ENCODE measurements at regions not wholly inside any gene's neighbourhood (a gene's known extent, or its start where the extent isn't known, plus 50 kb on each side); places are given as distances from the start of the nearest gene placed in this dataset.

GRCh38 chr13:27007166-27007565 is 164.4 kb downstream of the USP12 start (continued):
- no peak for TF ChIP-seq NEUROD1 (IDR thresholded peaks at IDR 0.05; ENCODE audit: borderline replicate concordance, low read depth, low read length, partially characterized antibody)
- TF ChIP-seq MEF2A (IDR thresholded peaks at IDR 0.05; ENCODE audit: control insufficient read depth, low read depth, low read length), result no peak
- no peak for TF ChIP-seq ZNF695 (CRISPR knock-in tag; IDR thresholded peaks at IDR 0.05)
- no peak for TF ChIP-seq TCF7 (IDR thresholded peaks at IDR 0.05; ENCODE audit: borderline replicate concordance)
- no peak for TF ChIP-seq NUFIP1 (IDR thresholded peaks at IDR 0.05; ENCODE audit: partially characterized antibody)
- TF ChIP-seq ESRRB (CRISPR knock-in tag; IDR thresholded peaks at IDR 0.05; ENCODE audit: borderline replicate concordance), result no peak
- TF ChIP-seq CHAMP1 (IDR thresholded peaks at IDR 0.05), result no peak
- no peak for TF ChIP-seq ZBTB26 (CRISPR knock-in tag; IDR thresholded peaks at IDR 0.05)
- TF ChIP-seq ELF2 (CRISPR knock-in tag; IDR thresholded peaks at IDR 0.05), result no peak

All from K562 (cell line).